Testis (tissue), 2 donors: ENCODE measurements at regions not wholly inside any gene's neighbourhood (a gene's known extent, or its start where the extent isn't known, plus 50 kb on each side); places are given as distances from the start of the nearest gene placed in this dataset.

Experiments
- DNase-seq: peaks from one replicate; pipeline ENCODE4 v3.0.0-alpha.2; 2019
- H3K27ac ChIP-seq, 2 donors: fragments of 200-600 bp; sonication (generic); one replicate each; pipeline ENCODE4 v1.5.1; 2019
- H3K27me3 ChIP-seq: fragments of 200-600 bp; sonication (generic); one replicate; pipeline ENCODE4 v1.5.1; 2019
- H3K36me3 ChIP-seq: fragments of 200-600 bp; sonication (generic); one replicate; pipeline ENCODE4 v1.5.1; 2017; ENCODE audit warnings: low read depth; ENCODE audit errors: missing control alignments
- H3K4me1 ChIP-seq: fragments of 200-600 bp; sonication (generic); one replicate; pipeline ENCODE4 v1.5.1; 2019
- H3K4me3 ChIP-seq, 2 donors: fragments of 200-600 bp; sonication (generic); one replicate each; pipeline ENCODE4 v1.5.1; 2017 to 2019
- H3K9me3 ChIP-seq: fragments of 200-600 bp; sonication (generic); one replicate; pipeline ENCODE4 v1.5.1; 2017
- CTCF ChIP-seq, 3 experiments: fragments of 450-650 bp in 2 of 3; fragments of 200-600 bp in 1 of 3; sonication (generic) in 1 of 3; IDR thresholded peaks; one replicate each; pipeline ENCODE4 v1.5.1; 2016 to 2019; ENCODE audit warnings: antibody characterized with exemption in 3 of 3, mild to moderate bottlenecking in 2 of 3, moderate library complexity in 1 of 3
- POLR2A ChIP-seq: fragments of 450-650 bp; IDR thresholded peaks from one replicate; pipeline ENCODE4 v1.6.1; 2017; ENCODE audit warnings: antibody characterized with exemption, mild to moderate bottlenecking, moderate library complexity
- WGBS, 2 donors: methylation state at CpG; one replicate each; pipeline ENCODE4 v1.1.5; 2018; 5-methylcytosine and 5-hydroxymethylcytosine counted together
- intact Hi-C: fragments of 100-400 bp; cut with DNase I; formaldehyde crosslinking; loops from one replicate; pipeline ENCODE4 v1.15.1; 2023; ENCODE audit warnings: low total_unique reads

- no peaks in the 10 kb centered on the region for H3K36me3 ChIP-seq
- H3K4me3 ChIP-seq: no peak overlapping the region
- intact Hi-C loops: no loop called here
- H3K4me1 ChIP-seq: no peaks in the 10 kb centered on the region
- DNase-seq: no peak
- H3K9me3 ChIP-seq: no peaks in the 10 kb centered on the region
- TF ChIP-seq POLR2A: no peak
- TF ChIP-seq CTCF (IDR thresholded peaks at IDR 0.05): no peak
- H3K27me3 ChIP-seq: no peaks in the 10 kb centered on the region
- H3K27ac ChIP-seq: no peak overlapping the region
Measured at GRCh38 chr4:14188214-14188613, 560.7 kb upstream of the BOD1L1 start.

- no peak for TF ChIP-seq CTCF (IDR thresholded peaks at IDR 0.05)
- no peak for TF ChIP-seq POLR2A
- Histone ChIP-seq H3K27ac (no peak overlapping the region), H3K4me1 (no peaks in the 10 kb centered on the region), H3K36me3 (no peaks in the 10 kb centered on the region), H3K27me3 (no peaks in the 10 kb centered on the region), H3K4me3 (no peak overlapping the region), H3K9me3 (no peaks in the 10 kb centered on the region)
- 64 to 76% methylated on average over 1 of the region's 1 CpG for WGBS, 2 donors
- intact Hi-C loops: loop anchor here (5.0 kb wide), 1 partner anchor 316 kb away; no protein-coding TSS in a partner anchor
- DNase-seq: no peak
Measured at GRCh38 chr4:14193601-14194000, 566.1 kb upstream of the BOD1L1 start.

- H3K27me3 ChIP-seq: no peaks in the 10 kb centered on the region
- 9 to 10% methylated on average over 7 of the region's 7 CpGs for WGBS, 2 donors
- intact Hi-C loops: no loop called here
- H3K27ac ChIP-seq: no peak overlapping the region
- H3K4me1 ChIP-seq: no peaks in the 10 kb centered on the region
- H3K4me3 ChIP-seq: no peak overlapping the region
- peak; percentile 63 for DNase-seq
- no peaks in the 10 kb centered on the region for H3K9me3 ChIP-seq
- no peaks in the 10 kb centered on the region for H3K36me3 ChIP-seq
- TF ChIP-seq CTCF (IDR thresholded peaks at IDR 0.05) (no peak), POLR2A (no peak)
Measured at GRCh38 chr4:14196131-14196530, 568.6 kb upstream of the BOD1L1 start.

- H3K36me3 ChIP-seq: no peaks in the 10 kb centered on the region
- TF ChIP-seq CTCF (IDR thresholded peaks at IDR 0.05) (no peak), POLR2A (no peak)
- no peak overlapping the region for H3K27ac ChIP-seq
- no peaks in the 10 kb centered on the region for H3K27me3 ChIP-seq
- DNase-seq: no peak
- H3K4me1 ChIP-seq: no peaks in the 10 kb centered on the region
- intact Hi-C loops: no loop called here
- no peak overlapping the region for H3K4me3 ChIP-seq
- WGBS, 2 donors: 64 to 81% methylated on average over 6 of the region's 6 CpGs
- no peaks in the 10 kb centered on the region for H3K9me3 ChIP-seq
Measured at GRCh38 chr4:14215116-14215770, 587.7 kb upstream of the BOD1L1 start.

GRCh38 chr4:14217401-14217800 is 589.9 kb upstream of the BOD1L1 start:
- no peak overlapping the region for H3K27ac ChIP-seq
- no peak for TF ChIP-seq CTCF (IDR thresholded peaks at IDR 0.05)
- no peak for TF ChIP-seq POLR2A
- WGBS, 2 donors: 78 to 92% methylated on average over 3 of the region's 3 CpGs
- no peak overlapping the region for H3K4me3 ChIP-seq
- intact Hi-C loops: no loop called here
- H3K36me3 ChIP-seq: no peaks in the 10 kb centered on the region
- no peaks in the 10 kb centered on the region for H3K4me1 ChIP-seq
- H3K27me3 ChIP-seq: no peaks in the 10 kb centered on the region
- no peaks in the 10 kb centered on the region for H3K9me3 ChIP-seq
- DNase-seq: no peak
